ENCODE measurements at regions not wholly inside any gene's neighbourhood (a gene's known extent, or its start where the extent isn't known, plus 50 kb on each side); places are given as distances from the start of the nearest gene placed in this dataset.

- Histone ChIP-seq H3K36me3 (no peaks in the 10 kb centered on the region), H3K4me3 (no peak overlapping the region), H3K9me3 (peaks cover 0 to 19% of the 10 kb centered on the region in 2 donors), H3K4me1 (no peaks in the 10 kb centered on the region), H3K27me3 (no peaks in the 10 kb centered on the region), H3K27ac (no peak overlapping the region)
- no peak for ATAC-seq
- intact Hi-C loops (cut with DNase I) = no loop called here
- peak in 1 of 4 donors; percentile 33 for DNase-seq
- TF ChIP-seq, protein P1, sequence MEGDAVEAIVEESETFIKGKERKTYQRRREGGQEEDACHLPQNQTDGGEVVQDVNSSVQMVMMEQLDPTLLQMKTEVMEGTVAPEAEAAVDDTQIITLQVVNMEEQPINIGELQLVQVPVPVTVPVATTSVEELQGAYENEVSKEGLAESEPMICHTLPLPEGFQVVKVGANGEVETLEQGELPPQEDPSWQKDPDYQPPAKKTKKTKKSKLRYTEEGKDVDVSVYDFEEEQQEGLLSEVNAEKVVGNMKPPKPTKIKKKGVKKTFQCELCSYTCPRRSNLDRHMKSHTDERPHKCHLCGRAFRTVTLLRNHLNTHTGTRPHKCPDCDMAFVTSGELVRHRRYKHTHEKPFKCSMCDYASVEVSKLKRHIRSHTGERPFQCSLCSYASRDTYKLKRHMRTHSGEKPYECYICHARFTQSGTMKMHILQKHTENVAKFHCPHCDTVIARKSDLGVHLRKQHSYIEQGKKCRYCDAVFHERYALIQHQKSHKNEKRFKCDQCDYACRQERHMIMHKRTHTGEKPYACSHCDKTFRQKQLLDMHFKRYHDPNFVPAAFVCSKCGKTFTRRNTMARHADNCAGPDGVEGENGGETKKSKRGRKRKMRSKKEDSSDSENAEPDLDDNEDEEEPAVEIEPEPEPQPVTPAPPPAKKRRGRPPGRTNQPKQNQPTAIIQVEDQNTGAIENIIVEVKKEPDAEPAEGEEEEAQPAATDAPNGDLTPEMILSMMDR (IDR thresholded peaks at IDR 0.05) = no peak
Observed at GRCh38 chr22:48665311-48665995, 1162.2 kb downstream of the BRD1 start.

GRCh38 chr22:48664586-48664985 lies 1163.1 kb downstream of the BRD1 start:
- Histone ChIP-seq H3K9me3 (peaks cover 0 to 19% of the 10 kb centered on the region in 2 donors), H3K27me3 (no peaks in the 10 kb centered on the region), H3K36me3 (no peaks in the 10 kb centered on the region), H3K27ac (no peak overlapping the region), H3K4me1 (no peaks in the 10 kb centered on the region), H3K4me3 (no peak overlapping the region)
- DNase-seq (no peak), ATAC-seq (no peak)
- TF ChIP-seq, protein P1 (IDR thresholded peaks at IDR 0.05) = no peak
- intact Hi-C loops (cut with DNase I) = no loop called here

DNA sequence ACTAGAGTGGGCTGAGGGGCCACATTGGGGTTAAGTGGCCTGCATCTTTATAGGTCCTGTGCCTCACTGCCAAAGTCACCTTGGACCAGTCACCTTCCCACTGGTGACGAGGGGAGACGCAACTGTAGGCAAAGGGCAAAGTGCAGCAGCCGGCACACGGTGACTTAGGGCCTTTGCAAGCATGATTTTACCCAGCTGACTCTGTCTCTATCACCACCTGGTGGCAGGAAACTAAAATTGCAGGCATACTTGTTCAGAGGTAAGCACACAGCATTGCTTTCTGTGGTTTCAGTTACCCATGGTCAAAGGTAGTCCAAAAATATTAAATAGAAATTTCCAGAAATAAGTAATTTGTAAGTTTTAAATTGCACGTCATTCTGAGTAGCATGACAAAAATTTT lies 1164.4 kb downstream of the BRD1 start:
- no peak overlapping the region for H3K27ac ChIP-seq
- ATAC-seq (no peak), DNase-seq (peak in 1 of 4 donors; percentile 26)
- no peak overlapping the region for H3K4me3 ChIP-seq
- intact Hi-C loops (cut with DNase I) = no loop called here
- TF ChIP-seq, protein P1 (IDR thresholded peaks at IDR 0.05) = no peak
- no peaks in the 10 kb centered on the region for H3K27me3 ChIP-seq
- H3K36me3 ChIP-seq = no peaks in the 10 kb centered on the region
- H3K9me3 ChIP-seq = peaks cover 0 to 19% of the 10 kb centered on the region in 2 donors
- H3K4me1 ChIP-seq = no peaks in the 10 kb centered on the region

GRCh38 chr22:48662476-48663135 lies 1165.1 kb downstream of the BRD1 start:
- TF ChIP-seq, protein P1 (IDR thresholded peaks at IDR 0.05) = no peak
- ATAC-seq = no peak
- Histone ChIP-seq H3K36me3 (no peaks in the 10 kb centered on the region), H3K4me3 (no peak overlapping the region), H3K4me1 (no peaks in the 10 kb centered on the region), H3K27me3 (no peaks in the 10 kb centered on the region), H3K27ac (no peak overlapping the region), H3K9me3 (peaks cover 0 to 19% of the 10 kb centered on the region in 2 donors)
- DNase-seq = peak in 1 of 4 donors; percentile 55
- intact Hi-C loops (cut with DNase I) = no loop called here

GRCh38 chr22:48661984-48662383 lies 1165.7 kb downstream of the BRD1 start:
- intact Hi-C loops (cut with DNase I) = no loop called here
- ATAC-seq (no peak), DNase-seq (peak in 1 of 4 donors; percentile 59)
- no peaks in the 10 kb centered on the region for H3K4me1 ChIP-seq
- H3K27ac ChIP-seq = no peak overlapping the region
- H3K27me3 ChIP-seq = no peaks in the 10 kb centered on the region
- H3K36me3 ChIP-seq = no peaks in the 10 kb centered on the region
- TF ChIP-seq, protein P1 (IDR thresholded peaks at IDR 0.05) = no peak
- H3K9me3 ChIP-seq = peaks cover 0 to 19% of the 10 kb centered on the region in 2 donors
- no peak overlapping the region for H3K4me3 ChIP-seq

Data from left lung (tissue), 4 donors.